A673 (cell line): ENCODE measurements at regions not wholly inside any gene's neighbourhood (a gene's known extent, or its start where the extent isn't known, plus 50 kb on each side); places are given as distances from the start of the nearest gene placed in this dataset.

Experiments used
- BruUV-seq: library from RNA; stranded (reverse); fragments of 400-500 nt; replicated peaks from 2 replicates; lab custom pipeline; 2021; lab: Mats Ljungman, UMichigan
- CTCF ChIA-PET: fragments of 300-600 bp; sonication (Branson Sonifier 250); formaldehyde crosslinking; loops from one replicate; lab custom pipeline; 2022; ENCODE audit warnings: antibody characterized with exemption; lab: Charles Lee
- POLR2A ChIA-PET: fragments of 300-600 bp; sonication (Branson Sonifier 250); formaldehyde crosslinking; loops from one replicate; lab custom pipeline; 2022; ENCODE audit warnings: antibody characterized with exemption; ENCODE audit not compliant: low non-redundant PET; lab: Charles Lee
- DNase-seq: peaks from one replicate; pipeline ENCODE4 v3.0.0-alpha.2; 2015; ENCODE audit warnings: low spot score
- H3K27ac ChIP-seq: fragments of 200-600 bp; sonication (generic); 2 replicates; pipeline ENCODE4 v1.5.1; 2016; ENCODE audit warnings: mixed run types, low read depth, mild to moderate bottlenecking, mixed read lengths, antibody characterized with exemption, low read length; ENCODE audit not compliant: poor library complexity, severe bottlenecking
- H3K27me3 ChIP-seq: fragments of 200-600 bp; sonication (generic); replicated peaks from 2 replicates; pipeline ENCODE4 v1.6.1; 2017; ENCODE audit warnings: mixed run types, low read depth, mild to moderate bottlenecking, mixed read lengths, antibody characterized with exemption, low read length; ENCODE audit not compliant: insufficient read depth, poor library complexity
- H3K36me3 ChIP-seq: fragments of 200-600 bp; sonication (generic); 2 replicates; pipeline ENCODE4 v1.6.1; 2016; ENCODE audit warnings: mixed run types, mild to moderate bottlenecking, mixed read lengths, antibody characterized with exemption, low read length; ENCODE audit not compliant: insufficient read depth, poor library complexity, severe bottlenecking
- H3K4me1 ChIP-seq: fragments of 200-600 bp; sonication (generic); 2 replicates; pipeline ENCODE4 v1.6.1; 2017; ENCODE audit warnings: mixed run types, mild to moderate bottlenecking, mixed read lengths, antibody characterized with exemption, low read length; ENCODE audit not compliant: insufficient read depth, poor library complexity, severe bottlenecking
- H3K4me3 ChIP-seq: fragments of 200-600 bp; sonication (generic); 2 replicates; pipeline ENCODE4 v1.5.1; 2016; ENCODE audit warnings: low read depth, mixed run types, mild to moderate bottlenecking, mixed read lengths, low read length; ENCODE audit not compliant: poor library complexity, severe bottlenecking
- H3K9me3 ChIP-seq: fragments of 200-600 bp; sonication (generic); 2 replicates; pipeline ENCODE4 v1.6.1; 2016; ENCODE audit warnings: mixed run types, low read depth, mild to moderate bottlenecking, mixed read lengths, antibody characterized with exemption, low read length; ENCODE audit not compliant: poor library complexity, severe bottlenecking
- CTCF ChIP-seq: fragments of 300-800, 200-600 bp; sonication (generic); conservative IDR thresholded peaks from 2 replicates; pipeline ENCODE4 v1.5.1; 2017; ENCODE audit warnings: low read depth, mild to moderate bottlenecking, antibody characterized with exemption, low read length, moderate library complexity, mixed read lengths
- EZH2 ChIP-seq: fragments of 200-600 bp; sonication (generic); IDR thresholded peaks from 2 replicates; pipeline ENCODE4 v1.6.1; 2017; ENCODE audit warnings: borderline replicate concordance, low read depth, mild to moderate bottlenecking, mixed read lengths, antibody characterized with exemption, low read length; ENCODE audit not compliant: poor library complexity, severe bottlenecking
- intact Hi-C: fragments of 100-400 bp; cut with micrococcal nuclease; formaldehyde crosslinking; loops from one replicate; pipeline ENCODE4 v1.10.0; 2022; ENCODE audit not compliant: unreplicated experiment

GRCh38 chr22:47307326-47307725 is 544.9 kb downstream of the TBC1D22A start:
- Histone ChIP-seq H3K4me3 (no peak overlapping the region), H3K4me1 (no peaks in the 10 kb centered on the region), H3K27ac (no peak overlapping the region), H3K9me3 (no peaks in the 10 kb centered on the region), H3K36me3 (no peaks in the 10 kb centered on the region), H3K27me3 (no peaks in the 10 kb centered on the region)
- DNase-seq, result no peak
- POLR2A ChIA-PET, result no interaction called here
- BruUV-seq, result no TSS peak
- TF ChIP-seq CTCF (no peak), EZH2 (no peak)
- CTCF ChIA-PET, result no interaction called here
- intact Hi-C loops, result no loop called here

- H3K36me3 ChIP-seq, result no peaks in the 10 kb centered on the region
- POLR2A ChIA-PET, result no interaction called here
- intact Hi-C loops, result no loop called here
Measured at GRCh38 chr22:47304854-47305253, 542.4 kb downstream of the TBC1D22A start.

GRCh38 chr22:47304191-47304831 is 541.9 kb downstream of the TBC1D22A start:
- Histone ChIP-seq H3K9me3 (no peaks in the 10 kb centered on the region), H3K27me3 (no peaks in the 10 kb centered on the region), H3K4me3 (no peak overlapping the region), H3K4me1 (no peaks in the 10 kb centered on the region), H3K36me3 (no peaks in the 10 kb centered on the region), H3K27ac (no peak overlapping the region)
- DNase-seq, result no peak
- TF ChIP-seq EZH2 (no peak), CTCF (no peak)
- POLR2A ChIA-PET, result no interaction called here
- CTCF ChIA-PET, result no interaction called here
- intact Hi-C loops, result no loop called here
- no TSS peak for BruUV-seq

More at GRCh38 chr22:47304854-47305253, 542.4 kb downstream of the TBC1D22A start:
- no peaks in the 10 kb centered on the region for H3K4me1 ChIP-seq
- no peak overlapping the region for H3K27ac ChIP-seq
- no peaks in the 10 kb centered on the region for H3K9me3 ChIP-seq
- BruUV-seq, result no TSS peak
- CTCF ChIA-PET, result no interaction called here
- H3K4me3 ChIP-seq, result no peak overlapping the region
- TF ChIP-seq CTCF (no peak), EZH2 (no peak)
- no peak for DNase-seq
- no peaks in the 10 kb centered on the region for H3K27me3 ChIP-seq
